ENCODE measurements at regions not wholly inside any gene's neighbourhood (a gene's known extent, or its start where the extent isn't known, plus 50 kb on each side); places are given as distances from the start of the nearest gene placed in this dataset.
A peak's percentile ranks its signal among the peaks of the same experiment; 100 is the strongest.

- DNase-seq = no peak
- ATAC-seq = no peak
- intact Hi-C loops (cut with micrococcal nuclease) = no loop called here
These were observed 96.4 kb downstream of the SYNE3 start for GRCh38 chr14:95420060-95420459.

- ATAC-seq (no peak), DNase-seq (no peak)
- intact Hi-C loops (cut with micrococcal nuclease) = no loop called here
These were observed 96.9 kb downstream of the SYNE3 start for GRCh38 chr14:95419569-95419968.

- DNase-seq = no peak
- intact Hi-C loops (cut with micrococcal nuclease) = no loop called here
- ATAC-seq = no peak
These were observed 97.6 kb downstream of the SYNE3 start for GRCh38 chr14:95418858-95419257.

GRCh38 chr14:95417492-95417891 lies 97.8 kb upstream of the CLMN start:
- intact Hi-C loops (cut with micrococcal nuclease) = no loop called here

GRCh38 chr14:95415993-95416392 lies 96.3 kb upstream of the CLMN start:
- no peak for DNase-seq
- intact Hi-C loops (cut with micrococcal nuclease) = no loop called here
- no peak for ATAC-seq

More at GRCh38 chr14:95417492-95417891, 97.8 kb upstream of the CLMN start:
- DNase-seq (no peak), ATAC-seq (no peak)

- DNase-seq (no peak), ATAC-seq (no peak)
- intact Hi-C loops (cut with micrococcal nuclease) = no loop called here
These were observed 93.8 kb upstream of the CLMN start for GRCh38 chr14:95413289-95414215.

- intact Hi-C loops (cut with micrococcal nuclease) = no loop called here
- DNase-seq = no peak
- ATAC-seq = no peak
These were observed 91.1 kb upstream of the CLMN start for GRCh38 chr14:95410838-95411237.

GRCh38 chr14:95409477-95410272 lies 90.0 kb upstream of the CLMN start:
- intact Hi-C loops (cut with micrococcal nuclease) = no loop called here
- no peak for DNase-seq
- peak; percentile 42 for ATAC-seq

- no peak for DNase-seq
- peak; percentile 55 for ATAC-seq
- intact Hi-C loops (cut with micrococcal nuclease) = no loop called here
These were observed 89.2 kb upstream of the CLMN start for GRCh38 chr14:95408731-95409476.

GRCh38 chr14:95407354-95407753 lies 87.6 kb upstream of the CLMN start:
- intact Hi-C loops (cut with micrococcal nuclease) = no loop called here
- no peak for ATAC-seq
- DNase-seq = no peak

- intact Hi-C loops (cut with micrococcal nuclease) = no loop called here
- DNase-seq = no peak
- no peak for ATAC-seq
These were observed 87.1 kb upstream of the CLMN start for GRCh38 chr14:95406756-95407277.

GRCh38 chr14:95404583-95404982 lies 84.9 kb upstream of the CLMN start:
- no peak for DNase-seq
- ATAC-seq = no peak
- intact Hi-C loops (cut with micrococcal nuclease) = no loop called here

- peak; percentile 33 for ATAC-seq
- intact Hi-C loops (cut with micrococcal nuclease) = no loop called here
- DNase-seq = no peak
These were observed 82.9 kb upstream of the CLMN start for GRCh38 chr14:95402578-95402977.

- ATAC-seq (peak; percentile 58), DNase-seq (no peak)
- intact Hi-C loops (cut with micrococcal nuclease) = no loop called here
These were observed 82.5 kb upstream of the CLMN start for GRCh38 chr14:95402176-95402575.

GRCh38 chr14:95398630-95399547 lies 79.2 kb upstream of the CLMN start:
- DNase-seq (no peak), ATAC-seq (no peak)
- intact Hi-C loops (cut with micrococcal nuclease) = no loop called here

GRCh38 chr14:95397325-95397724 lies 77.6 kb upstream of the CLMN start:
- intact Hi-C loops (cut with micrococcal nuclease) = no loop called here
- DNase-seq (no peak), ATAC-seq (no peak)

GRCh38 chr14:95396221-95396620 lies 76.5 kb upstream of the CLMN start:
- no peak for ATAC-seq
- intact Hi-C loops (cut with micrococcal nuclease) = no loop called here

GRCh38 chr14:95395098-95395737 lies 75.5 kb upstream of the CLMN start:
- no peak for DNase-seq
- intact Hi-C loops (cut with micrococcal nuclease) = no loop called here
- ATAC-seq = peak; percentile 75

More at GRCh38 chr14:95396221-95396620, 76.5 kb upstream of the CLMN start:
- no peak for DNase-seq
